ENCODE measurements at regions not wholly inside any gene's neighbourhood (a gene's known extent, or its start where the extent isn't known, plus 50 kb on each side); places are given as distances from the start of the nearest gene placed in this dataset.

DNA sequence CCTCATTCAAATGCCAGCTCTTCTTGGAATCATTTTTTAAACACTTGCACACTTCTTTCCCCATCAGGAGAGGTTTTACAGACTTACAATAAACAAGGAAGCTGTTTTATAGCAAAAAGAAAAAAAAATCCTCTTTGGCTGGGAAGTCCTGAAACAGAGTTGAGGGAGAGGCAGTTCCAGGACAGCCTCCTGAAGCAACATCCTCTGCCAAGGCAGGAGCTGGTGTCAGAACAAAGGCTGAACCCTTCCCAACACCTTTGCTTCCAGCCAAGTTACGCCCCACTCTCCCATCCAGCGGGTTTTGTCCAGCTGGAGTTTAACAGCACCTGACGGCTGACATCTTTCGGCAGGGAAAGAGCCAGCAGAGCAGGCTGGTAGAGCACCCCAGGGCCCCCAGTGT, 287.8 kb downstream of the RRAGC start:
- no peak for DNase-seq (ENCODE audit: low read depth)

DNA sequence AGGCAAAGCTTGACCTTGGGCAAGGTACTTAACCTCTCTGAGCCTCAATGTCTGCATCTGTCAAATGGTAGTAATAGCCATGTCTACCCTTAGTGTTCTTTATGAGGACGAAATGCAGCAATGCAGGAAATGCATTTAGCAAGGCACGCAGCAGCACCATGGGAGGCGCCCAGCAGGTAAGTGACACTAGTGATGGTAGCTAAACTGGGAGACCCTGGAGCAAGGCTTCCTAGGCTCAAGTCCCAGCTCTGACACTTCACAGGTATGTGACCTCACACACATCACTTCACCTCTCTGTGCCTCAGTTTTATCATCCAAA, 289.0 kb downstream of the RRAGC start:
- no peak for DNase-seq (ENCODE audit: low read depth)

DNA sequence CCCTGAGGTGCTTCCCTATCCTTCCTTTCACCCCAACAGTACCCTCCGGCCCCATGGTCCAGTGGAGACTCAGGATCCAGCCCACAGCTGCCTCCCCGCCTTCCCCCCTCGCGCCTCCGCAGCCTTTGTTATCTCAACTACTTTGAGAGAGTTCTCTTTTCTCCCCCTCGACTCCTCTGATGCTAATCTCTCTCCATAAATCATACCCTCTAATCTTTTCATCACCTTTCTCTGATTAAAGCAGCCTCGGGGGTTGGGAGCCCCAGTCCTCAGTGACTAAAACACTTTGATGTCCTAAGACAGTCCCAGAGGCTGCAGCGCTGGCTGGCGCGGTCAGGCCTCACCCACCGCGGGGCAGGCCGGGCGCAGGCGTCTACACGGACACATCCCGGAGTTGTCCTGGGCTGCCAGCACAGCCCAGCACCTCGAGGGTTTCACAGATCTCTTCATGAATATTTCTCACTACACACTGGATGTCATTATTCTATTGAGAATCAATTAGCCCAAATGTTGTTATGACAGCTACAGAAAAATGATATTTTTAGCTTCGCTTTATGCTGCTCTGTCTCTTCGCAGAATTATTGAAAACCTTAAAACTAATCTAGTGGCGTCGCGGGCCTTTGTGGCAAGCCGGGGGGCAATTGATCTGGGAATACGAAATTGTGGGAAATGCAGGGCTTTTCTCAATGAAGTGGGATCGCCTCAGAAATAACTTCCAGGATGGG, 289.5 kb downstream of the RRAGC start:
- DNase-seq (ENCODE audit: low read depth): no peak

DNA sequence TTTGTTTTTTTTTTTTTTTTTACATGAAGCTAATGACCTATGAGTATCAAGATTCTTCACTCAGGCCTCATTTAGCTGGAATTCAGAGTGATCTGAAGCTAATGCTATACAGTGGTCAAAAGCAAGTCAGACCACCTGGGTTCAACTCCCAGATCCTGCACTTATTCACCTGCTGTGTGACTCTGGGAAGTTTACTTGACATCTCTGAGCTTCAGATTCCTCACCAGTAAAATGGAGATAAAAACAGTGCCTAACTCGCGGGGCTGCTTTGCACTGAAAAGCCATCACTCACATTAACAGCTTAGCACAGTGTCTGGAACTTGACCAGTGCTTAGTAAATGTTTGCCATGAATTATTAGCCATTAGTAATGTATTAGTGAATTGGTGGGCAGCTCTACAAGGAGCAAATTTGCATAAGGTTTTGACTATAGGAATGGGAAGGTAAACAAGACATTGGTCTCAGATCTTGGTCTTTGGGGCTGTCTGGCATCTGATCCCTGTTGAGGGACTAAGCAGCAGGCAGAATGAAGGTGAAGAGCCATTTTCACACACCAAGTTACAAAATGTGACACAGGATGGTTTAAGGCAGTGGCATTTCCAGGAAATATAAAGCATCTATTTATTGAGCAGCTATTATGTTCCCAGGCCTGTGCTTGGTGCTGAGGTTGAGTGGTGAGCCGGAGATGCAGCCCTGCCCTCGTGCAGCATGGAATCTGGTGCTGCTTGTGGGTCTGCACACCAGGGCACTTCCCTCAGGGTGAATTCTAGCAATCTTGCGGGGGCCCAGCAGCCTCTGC, 291.3 kb downstream of the RRAGC start:
- no peak for DNase-seq (ENCODE audit: low read depth)

DNA sequence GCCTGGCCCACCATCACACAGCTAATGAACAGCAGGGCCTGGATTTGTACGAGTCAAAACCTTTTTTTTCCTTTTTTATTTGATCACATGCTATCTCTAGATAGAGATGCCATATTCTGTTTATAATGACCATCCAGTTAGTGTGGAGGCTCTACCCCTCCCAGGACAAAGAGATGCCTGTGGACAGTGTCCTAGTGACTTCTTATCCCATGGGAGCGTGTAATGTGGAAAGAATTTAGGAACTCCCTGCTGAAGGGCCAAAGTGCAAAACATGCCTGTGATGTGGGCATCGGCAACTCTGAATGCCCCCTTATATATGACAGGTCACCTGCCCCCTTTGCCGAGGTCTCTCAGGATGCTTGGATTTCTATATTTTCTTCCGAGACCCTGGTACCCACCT, 292.2 kb downstream of the RRAGC start:
- no peak for DNase-seq (ENCODE audit: low read depth)

DNA sequence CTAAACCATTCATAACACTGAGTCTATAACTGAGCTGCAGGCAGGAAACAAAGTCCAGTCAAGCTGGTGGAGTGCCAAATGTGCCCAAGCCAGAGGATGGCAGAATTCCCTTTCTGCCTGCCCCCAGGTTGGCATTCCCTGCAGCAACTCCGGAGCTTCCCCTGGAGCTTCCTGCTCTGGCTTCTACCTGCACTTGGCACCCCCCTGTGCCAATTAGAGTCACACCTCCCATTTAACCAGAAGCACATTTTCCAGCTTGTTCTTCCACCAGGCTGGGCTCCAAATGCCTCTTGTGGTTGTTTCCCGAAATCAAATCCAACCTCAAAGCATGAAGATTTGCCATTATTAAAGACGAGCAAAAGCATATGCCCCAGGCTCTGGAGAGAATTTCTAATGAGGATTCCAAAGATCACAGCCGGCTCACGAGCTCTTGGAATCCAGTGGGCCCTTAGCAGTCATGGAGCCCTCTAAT, 294.5 kb downstream of the RRAGC start:
- DNase-seq (ENCODE audit: low read depth): no peak

DNA sequence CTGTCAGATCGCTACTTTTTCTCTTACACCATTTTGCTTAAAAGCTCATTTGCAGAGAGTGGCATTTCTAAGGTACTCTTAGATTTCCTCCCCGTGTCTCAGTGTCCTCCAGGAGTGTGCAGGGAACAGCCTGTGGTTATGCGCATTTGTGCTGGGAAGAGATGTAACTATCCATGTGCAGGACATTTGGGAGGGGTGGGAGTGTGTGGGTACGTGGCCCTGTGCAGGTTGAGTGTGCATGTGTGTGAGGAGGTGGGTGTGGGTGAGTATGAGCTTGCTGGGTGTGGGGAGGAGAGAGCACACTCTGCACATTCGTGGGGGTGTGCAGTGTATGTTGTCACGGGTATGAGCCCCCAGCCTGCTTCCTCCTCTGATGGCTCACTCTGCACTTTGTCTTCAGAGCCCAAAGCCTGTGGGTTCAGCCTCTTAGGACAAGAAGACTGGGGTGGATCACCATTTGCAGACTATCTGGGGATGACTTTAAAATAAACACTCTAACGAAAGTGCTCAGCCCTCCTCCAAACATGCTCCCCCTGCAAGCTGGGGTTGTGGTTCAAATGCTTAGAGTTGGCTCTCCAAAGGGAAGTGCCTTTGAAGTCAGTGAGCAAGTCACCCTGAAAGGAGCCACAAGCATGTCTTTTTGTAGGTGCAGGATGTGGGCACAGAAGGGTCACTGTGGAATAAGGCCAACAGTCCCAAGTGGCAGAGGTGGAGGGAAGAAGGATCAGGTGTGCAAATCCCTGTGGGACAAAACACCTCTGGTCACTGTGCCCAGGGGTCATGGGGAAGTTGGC, 295.4 kb downstream of the RRAGC start:
- DNase-seq (ENCODE audit: low read depth): no peak

DNA sequence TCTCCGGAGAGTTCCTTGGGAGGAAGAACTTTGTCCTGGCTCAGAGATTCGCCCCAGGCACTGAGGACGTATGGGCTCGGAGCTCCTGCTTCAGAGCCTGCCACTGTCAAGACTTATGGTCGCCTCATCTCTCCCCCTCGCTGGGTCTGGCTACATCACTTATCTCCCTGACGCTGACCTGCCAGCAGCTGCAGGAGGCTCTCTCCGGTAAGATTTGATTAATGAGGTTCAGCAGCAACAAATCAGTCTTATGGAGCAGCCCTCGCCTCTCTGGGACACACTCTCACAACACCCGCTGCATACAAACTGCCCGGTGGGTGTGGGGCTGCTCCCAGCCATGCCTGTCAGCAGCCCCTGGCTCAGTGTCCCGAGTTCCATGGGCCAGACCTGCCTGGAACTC, 297.8 kb downstream of the RRAGC start:
- no peak for DNase-seq (ENCODE audit: low read depth)

DNA sequence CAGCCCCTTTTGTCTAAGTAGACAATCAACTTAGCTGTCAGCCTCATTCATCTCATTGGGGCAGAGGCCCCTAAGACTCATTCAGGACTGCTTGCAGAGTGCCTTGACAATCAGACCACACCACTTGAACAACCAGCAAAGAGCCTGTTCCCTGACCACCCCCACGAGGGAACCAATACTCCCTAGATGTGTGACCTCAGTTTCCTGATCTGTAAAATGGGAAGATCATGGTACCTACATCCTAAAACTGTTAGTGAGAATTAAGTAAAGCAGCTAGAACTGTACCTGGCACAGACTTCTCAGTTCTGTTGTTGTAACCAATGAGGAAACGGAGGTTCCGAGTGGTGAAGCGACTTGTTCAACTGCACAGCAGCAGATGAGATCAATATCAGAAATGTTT, 298.5 kb downstream of the RRAGC start:
- no peak for DNase-seq (ENCODE audit: low read depth)

DNA sequence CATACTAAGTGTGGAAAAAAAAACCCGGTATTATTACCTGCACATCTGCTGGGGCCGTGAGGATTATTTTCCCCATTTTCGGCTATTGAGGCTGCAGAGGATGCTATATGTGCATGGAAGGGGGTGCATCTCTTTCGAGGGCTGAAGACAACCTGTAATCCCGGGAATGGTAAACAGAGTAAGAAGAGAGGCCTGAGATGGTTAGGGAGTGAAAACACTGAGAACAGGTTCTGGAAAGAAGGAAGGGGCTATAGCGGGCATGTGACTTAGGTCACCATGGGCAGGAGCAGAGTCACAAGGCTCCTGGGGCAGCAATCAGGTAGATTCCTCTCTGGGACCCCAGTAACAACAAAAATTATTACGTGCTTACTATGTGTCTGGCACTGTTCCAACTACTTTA, 299.1 kb downstream of the RRAGC start:
- no peak for DNase-seq (ENCODE audit: low read depth)

DNA sequence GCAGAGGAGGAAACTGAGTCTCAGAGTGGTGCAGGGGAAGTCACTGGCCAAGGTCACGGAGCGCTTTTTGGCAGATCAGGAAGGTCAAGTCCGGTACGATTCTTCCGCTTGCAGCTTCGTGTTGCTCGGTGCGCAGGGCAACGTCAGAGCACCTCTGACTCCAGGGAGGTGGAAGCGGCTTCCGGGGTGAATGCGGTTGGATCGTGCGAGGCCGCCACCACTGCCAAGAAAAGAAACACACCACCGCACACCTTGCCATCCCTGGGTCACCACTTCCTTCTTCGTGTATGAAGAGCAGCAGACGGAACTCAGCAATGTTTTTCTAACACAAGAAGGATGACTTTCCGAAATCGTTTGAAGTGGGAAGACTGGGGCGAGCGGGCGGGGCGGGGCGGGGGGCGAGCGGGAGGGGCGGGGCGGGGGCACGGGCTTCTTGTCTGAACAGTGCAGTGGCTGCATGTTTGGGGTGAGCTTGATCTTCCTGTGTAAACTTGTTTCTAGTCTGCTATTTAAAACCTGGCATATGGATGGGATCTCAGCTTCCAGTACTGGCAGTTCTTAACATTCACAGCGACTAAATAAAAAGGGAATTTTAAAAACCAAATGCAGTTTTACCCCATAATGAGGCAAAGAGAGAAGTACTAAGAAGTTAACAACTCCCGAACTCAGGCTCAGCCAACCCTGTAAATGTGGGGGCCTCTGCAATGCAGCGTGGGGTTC, 300.0 kb downstream of the RRAGC start:
- peak; percentile 52 for DNase-seq (ENCODE audit: low read depth)

DNA sequence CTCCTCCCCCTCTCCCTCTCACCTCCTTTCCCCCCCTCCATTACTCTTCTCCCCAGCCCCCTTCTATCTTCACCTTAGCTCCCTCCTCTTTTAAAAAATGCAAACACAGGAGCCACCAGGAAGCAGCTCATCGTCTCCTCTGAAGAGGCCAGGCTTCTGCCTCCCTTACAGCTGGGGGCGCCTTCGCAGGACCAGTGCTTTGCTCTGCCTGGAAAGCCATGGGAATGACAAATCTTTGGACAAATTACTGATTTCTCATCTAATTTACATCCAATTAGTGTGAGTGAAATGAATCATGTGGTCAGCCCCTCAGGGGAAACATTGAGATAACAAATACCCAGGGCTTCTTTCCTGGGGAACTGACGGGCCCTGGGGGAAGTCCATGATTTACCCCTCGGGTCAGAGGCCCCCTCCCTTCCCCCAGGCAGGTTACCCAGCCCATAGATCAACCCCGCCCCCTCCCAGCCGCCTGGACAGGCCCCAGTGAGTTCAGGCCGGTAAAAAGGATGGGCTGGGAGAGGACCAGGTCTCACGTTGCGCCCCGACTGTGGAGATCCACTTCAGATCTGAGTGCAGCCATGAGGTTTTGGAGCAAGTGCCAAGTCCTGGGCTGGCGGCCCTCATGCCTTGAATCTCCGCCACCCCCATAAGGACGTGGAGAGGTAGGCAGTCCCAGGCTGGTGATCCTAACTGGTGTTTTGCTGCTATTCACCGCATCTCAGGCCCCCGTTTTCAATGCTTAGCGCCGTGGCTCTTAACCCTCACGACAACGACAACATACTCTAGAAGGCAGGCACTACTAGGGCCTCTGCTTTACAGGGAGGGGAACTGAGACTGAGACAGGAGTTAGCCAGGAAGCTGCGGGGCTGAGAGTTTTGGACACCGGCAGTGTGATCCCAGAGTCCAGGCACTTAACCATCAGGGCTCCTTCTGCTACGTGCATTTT, 300.8 kb downstream of the RRAGC start:
- no peak for DNase-seq (ENCODE audit: low read depth)

DNA sequence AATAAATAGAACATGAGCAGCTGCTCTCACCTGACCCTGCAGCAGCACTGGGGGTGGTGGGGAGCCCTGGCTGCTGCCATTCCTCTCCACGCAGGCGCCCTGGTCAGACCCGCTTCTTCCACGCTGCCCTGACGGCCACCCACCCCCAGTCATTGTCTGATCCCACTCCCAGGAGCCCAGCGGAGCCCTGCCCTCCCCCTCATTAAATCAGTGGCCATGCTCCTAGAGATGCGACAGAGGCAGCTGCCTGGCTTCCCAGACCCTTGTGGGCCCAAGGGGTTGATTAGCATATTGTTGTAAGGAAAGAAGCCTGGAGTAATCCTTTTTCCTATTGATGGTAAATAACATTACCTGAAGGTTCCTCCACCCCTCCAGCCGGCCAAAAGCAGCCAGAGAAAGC, 301.5 kb downstream of the RRAGC start:
- no peak for DNase-seq (ENCODE audit: low read depth)

DNA sequence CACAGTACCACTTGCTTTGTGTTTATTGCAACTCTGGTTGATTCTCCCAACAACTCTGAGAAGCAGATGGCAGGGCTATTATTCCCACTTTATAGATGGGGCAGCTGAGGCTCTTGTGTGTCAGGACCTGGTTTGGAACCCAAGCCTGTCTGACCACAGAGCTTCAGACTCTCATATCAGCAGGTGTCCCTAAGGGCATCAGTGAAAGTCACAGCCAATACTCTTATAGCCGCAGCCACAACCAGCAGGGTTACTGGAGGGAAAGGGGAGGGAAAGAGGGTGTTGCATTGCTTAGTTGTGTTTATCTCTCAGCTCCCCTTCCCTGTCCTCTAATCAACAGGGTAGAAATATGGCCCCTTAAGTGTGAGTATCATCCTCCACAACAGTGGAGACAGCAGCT, 304.0 kb downstream of the RRAGC start:
- DNase-seq (ENCODE audit: low read depth): no peak

DNA sequence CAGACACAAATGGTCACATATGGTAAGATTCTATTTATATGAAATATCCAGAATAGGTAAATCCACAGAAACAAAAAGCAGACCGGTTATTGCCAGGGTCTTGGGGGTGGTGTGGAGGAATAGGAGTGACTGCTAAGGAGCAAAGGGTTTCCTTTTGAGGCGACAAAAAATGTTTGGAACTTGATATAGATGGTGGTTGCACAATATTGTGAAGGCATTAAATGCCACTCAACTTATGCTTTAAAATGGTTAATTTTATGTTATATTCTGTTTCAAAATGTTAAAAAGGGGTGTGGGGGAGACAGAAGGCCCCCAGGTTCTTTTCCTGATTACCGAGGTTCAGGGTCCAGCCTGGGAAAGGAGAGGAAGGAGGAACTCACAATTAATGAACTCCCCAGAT, 304.4 kb downstream of the RRAGC start:
- no peak for DNase-seq (ENCODE audit: low read depth)

DNA sequence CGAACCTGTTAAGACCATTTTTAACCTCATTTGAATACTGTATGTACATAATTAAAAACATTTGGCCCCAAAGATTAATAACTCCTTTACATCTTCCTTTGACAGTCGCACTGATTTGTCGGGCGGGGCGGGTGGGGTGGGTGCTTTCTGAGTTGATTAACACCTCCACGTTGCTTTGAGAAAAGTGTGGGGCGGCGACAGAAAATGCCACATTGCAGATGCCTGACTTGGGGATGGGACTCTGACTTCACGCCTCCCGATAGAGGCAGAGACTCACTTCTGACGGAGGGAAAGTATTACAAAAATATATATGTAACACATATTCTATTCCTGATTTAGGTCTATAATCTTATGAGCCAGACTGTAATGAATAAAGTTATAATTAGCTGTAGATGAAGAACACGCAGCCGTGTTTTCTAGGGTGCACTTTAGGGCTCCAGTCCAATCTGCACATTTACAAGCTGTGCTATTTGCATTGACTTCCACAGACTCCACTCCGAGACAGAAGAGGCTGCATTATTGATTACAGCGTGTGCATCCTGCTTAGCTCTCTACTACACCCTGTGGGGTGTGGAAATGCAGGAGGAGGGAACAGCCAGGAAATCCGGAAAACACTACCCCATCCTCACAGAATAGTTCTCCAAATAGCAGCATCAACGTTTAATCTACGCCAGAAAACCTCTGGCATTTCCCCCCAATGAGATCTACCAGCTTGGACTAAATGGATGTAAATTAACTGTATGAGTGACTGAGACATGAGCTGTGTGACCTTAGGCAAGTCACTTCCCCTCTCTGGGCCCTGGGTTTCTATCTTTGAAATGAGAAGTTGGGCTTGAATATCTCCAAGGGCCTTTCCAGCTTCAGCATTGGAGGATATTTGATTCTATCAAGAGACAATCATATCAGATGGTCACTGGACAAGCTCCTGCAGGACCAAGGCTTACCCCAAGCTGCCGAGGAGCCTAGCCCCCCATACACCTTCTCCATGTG, 308.0 kb downstream of the RRAGC start:
- DNase-seq (ENCODE audit: low read depth): no peak

DNA sequence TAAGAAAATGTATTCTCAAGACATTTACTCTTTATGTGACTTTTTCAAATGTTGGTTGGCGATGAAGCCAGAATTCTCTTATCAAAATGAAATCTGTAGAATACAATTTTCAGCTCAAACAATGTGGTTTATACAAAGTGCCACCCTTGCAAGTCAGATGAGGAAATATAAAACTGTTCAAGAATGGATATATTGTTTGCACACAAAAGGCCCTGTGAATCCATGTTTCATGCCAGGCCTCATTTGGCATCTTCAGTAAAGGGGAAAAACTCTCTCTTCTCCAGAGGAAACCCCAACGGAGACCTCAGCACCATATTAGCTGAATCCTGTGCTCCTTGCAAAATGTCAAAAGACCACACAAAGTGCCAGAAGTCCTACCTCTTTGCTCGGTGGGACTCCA, 310.4 kb downstream of the RRAGC start:
- no peak for DNase-seq (ENCODE audit: low read depth)

DNA sequence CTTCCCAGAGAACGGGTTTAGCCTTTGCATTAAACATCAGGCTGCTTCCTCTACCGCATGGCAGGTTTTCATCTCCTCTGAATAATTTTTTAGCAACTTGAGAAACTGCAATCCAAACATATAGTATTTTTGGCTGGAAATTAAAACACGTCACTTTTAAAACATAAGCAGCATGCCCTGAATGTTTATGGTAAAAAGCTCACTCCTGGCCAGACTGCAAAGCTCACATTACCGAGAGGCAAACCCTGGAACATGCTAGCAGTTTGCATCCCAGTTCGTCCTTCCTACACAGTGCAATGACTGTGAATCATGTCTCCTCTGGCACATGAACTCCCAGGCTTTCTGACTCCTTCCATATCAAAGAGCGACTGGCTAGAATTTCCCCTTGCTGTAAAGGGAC, 312.3 kb downstream of the RRAGC start:
- DNase-seq (ENCODE audit: low read depth): no peak

DNA sequence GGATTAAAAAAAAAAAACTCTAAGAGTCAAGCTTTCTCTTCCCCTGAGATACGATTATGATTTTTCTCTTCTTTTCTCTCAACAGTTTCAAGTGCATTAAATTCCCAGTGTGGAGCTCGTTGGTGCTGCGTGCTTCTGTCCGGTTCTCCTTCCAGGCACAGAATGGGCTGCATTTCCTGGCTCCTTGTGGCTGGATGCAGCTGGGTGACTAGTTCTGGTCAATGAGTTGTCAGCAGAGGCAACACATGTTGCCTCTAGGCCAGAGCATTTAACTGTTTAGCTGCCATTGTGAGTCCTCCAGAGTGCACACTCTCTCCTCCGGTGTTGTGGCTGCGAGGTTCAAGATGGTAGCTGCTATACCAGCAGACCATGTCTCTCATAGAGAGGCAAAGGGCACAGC, 312.9 kb downstream of the RRAGC start:
- DNase-seq (ENCODE audit: low read depth): no peak

DNA sequence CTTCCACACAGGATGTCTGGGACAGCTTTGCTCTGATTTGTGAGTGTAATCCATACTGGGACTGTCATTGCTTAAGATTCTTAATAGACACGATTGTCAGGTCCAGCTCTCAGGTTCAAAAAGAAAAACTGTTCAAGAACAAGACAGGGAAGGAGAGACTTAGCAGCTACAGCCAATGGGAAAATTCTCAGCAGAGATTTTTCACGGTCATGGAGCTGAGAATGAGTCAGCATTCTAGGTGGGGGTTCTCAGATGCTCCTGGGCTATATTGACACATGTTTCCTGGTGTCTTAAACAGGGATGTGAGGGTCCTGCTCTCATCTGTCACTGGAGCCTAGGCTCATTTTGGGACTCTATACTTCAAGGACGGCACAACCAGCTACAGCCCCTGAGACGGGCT, 318.3 kb downstream of the RRAGC start:
- no peak for DNase-seq (ENCODE audit: low read depth)
